Motor neuron (in vitro differentiated cells): ENCODE measurements at regions not wholly inside any gene's neighbourhood (a gene's known extent, or its start where the extent isn't known, plus 50 kb on each side); places are given as distances from the start of the nearest gene placed in this dataset.
A peak's percentile ranks its signal among the peaks of the same experiment; 100 is the strongest.

Source experiments
- ATAC-seq, 8 experiments: fragments of 200-7000 bp; cut with Tn5 transposase; replicated peaks in 6 of 8; 2 replicates each; pipeline ENCODE4 v1.8.0; 2021; ENCODE audit warnings: mild to moderate bottlenecking in 8 of 8, moderate library complexity in 8 of 8
- H3K27ac ChIP-seq, 2 donors: fragments of 250-450 bp; sonication (Bioruptor Pico); 2 replicates each; pipeline ENCODE4 v1.9.0; 2021; ENCODE audit warnings: antibody characterized with exemption in 2 of 2, mild to moderate bottlenecking in 2 of 2, moderate library complexity in 1 of 2
- H3K4me1 ChIP-seq, 2 donors: fragments of 250-450 bp; sonication (Bioruptor Pico); replicated peaks in 1 of 2; 2 replicates each; pipeline ENCODE4 v1.6.1; 2021; ENCODE audit warnings: antibody characterized with exemption in 2 of 2, mild to moderate bottlenecking in 2 of 2, moderate library complexity in 1 of 2
- H3K4me3 ChIP-seq, 5 donors: fragments of 250-450 bp; sonication (Bioruptor Pico); 2 replicates each; pipeline ENCODE4 v1.9.0; 2021; ENCODE audit warnings: antibody characterized with exemption in 5 of 5, mild to moderate bottlenecking in 5 of 5, moderate library complexity in 4 of 5
- WGBS, 10 experiments: fragments of 450-650 bp; shearing (Covaris generic); methylation state at CpG; one replicate each; pipeline ENCODE4 v1.0.0; 2022; 5-methylcytosine and 5-hydroxymethylcytosine counted together
- in situ Hi-C, 9 experiments: fragments of 400-800 bp; cut with MboI; loops; one replicate each; pipeline ENCODE4 v1.15.0; 2021; ENCODE audit warnings: low sequenced_read_pairs in 9 of 9, low pct_unique_long_range_greater_than_20kb in 2 of 9; ENCODE audit not compliant: unreplicated experiment in 9 of 9

DNA sequence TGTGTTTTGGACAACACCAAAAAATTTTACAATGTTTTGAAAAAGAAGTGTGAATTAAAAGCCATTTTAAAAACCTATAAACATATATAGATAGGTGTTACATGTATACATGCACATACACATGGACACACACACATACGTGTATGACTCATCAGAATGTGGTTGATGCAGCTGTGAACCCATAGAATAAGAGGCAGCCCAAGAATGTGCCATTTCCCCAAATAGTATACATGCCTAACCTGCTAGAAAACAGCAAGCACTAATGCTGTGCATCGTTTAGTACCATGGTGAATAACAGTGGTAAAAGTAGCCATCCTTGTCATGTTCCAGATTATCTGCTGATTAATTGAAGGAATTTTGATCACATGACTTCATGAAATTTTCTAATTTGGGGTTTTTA is 149.0 kb downstream of the DSEL start:
- H3K4me3 ChIP-seq = no peak overlapping the region
- H3K27ac ChIP-seq = no peak overlapping the region
- H3K4me1 ChIP-seq = peaks cover 0 to 2% of the 10 kb centered on the region in 2 donors
- ATAC-seq = no peak
- WGBS, 10 experiments = 57 to 100% (median 85%) methylated on average over 1 to 2 of the region's 2 CpGs; no CpG with 5 or more reads in 2 of the 10 experiments
- in situ Hi-C loops = no loop called here

DNA sequence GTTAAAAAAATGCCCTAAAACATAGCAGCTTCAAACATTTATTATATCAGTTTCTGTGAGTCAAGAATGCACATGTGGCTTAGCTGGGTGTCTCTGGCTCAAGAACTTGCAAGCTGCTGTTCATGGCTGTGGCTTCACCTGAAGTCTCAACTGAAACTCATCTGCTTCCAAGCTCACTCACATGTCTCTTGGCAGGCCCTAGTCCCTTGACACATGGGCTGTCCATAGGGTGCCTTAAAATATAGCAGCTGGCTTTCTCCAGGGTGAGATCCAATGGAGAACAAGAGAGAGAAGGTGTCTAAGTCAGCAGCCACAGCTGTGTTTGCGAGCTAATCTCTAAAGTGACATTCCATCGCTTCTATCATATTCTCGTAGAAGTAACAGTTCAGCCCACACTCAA is 152.8 kb downstream of the DSEL start:
- 87 to 100% (median 97%) methylated on average over 1 to 3 of the region's 3 CpGs; no CpG with 5 or more reads in 1 of the 10 experiments for WGBS, 10 experiments
- H3K4me1 ChIP-seq = peaks cover 0 to 23% of the 10 kb centered on the region in 2 donors
- no peak overlapping the region for H3K4me3 ChIP-seq
- H3K27ac ChIP-seq = no peak overlapping the region
- in situ Hi-C loops = no loop called here
- no peak for ATAC-seq

GRCh38 chr18:67362906-67363305 is 153.6 kb downstream of the DSEL start:
- peaks cover 0 to 23% of the 10 kb centered on the region in 2 donors for H3K4me1 ChIP-seq
- 71 to 100% (median 92%) methylated on average over 1 to 2 of the region's 2 CpGs; no CpG with 5 or more reads in 3 of the 10 experiments for WGBS, 10 experiments
- in situ Hi-C loops = no loop called here
- H3K27ac ChIP-seq = no peak overlapping the region
- H3K4me3 ChIP-seq = no peak overlapping the region
- peak in 4 of 8 experiments; percentile 20 to 44 (median 34) for ATAC-seq

GRCh38 chr18:67359873-67360838 is 156.4 kb downstream of the DSEL start:
- Histone ChIP-seq H3K4me1 (peaks cover 0 to 26% of the 10 kb centered on the region in 2 donors), H3K4me3 (peak overlapping the region in 2 of 5 donors; percentile 10 to 20), H3K27ac (no peak overlapping the region)
- in situ Hi-C loops = no loop called here
- peak; percentile 95 to 99 (median 98) for ATAC-seq
- 8 to 83% (median 63%) methylated on average over 1 to 8 of the region's 8 CpGs; no CpG with 5 or more reads in 1 of the 10 experiments for WGBS, 10 experiments

DNA sequence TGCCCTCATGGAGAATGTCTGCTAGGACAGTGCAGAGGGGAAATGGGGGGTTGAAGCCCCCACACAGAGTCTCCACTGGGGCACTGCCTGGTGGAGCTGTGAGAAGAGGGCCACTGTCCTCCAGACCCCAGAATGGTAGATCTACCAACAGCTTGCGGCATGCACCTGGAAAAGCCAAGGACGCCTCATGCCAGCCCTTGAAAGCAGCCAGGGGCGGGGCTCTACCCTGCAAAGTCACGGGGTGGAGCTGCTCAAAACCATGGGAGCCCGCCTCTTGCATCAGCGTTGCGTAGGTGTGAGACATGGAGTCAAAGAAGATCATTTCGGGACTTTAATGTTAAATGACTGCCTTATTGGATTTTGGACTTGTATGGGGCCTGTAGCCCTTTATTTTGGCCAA is 157.6 kb downstream of the DSEL start:
- H3K4me3 ChIP-seq = no peak overlapping the region
- no peak overlapping the region for H3K27ac ChIP-seq
- 80 to 100% (median 90%) methylated on average over 1 to 4 of the region's 8 CpGs; no CpG with 5 or more reads in 6 of the 10 experiments for WGBS, 10 experiments
- no peak for ATAC-seq
- in situ Hi-C loops = no loop called here
- peaks cover 0 to 26% of the 10 kb centered on the region in 2 donors for H3K4me1 ChIP-seq

- Histone ChIP-seq H3K4me3 (no peak overlapping the region), H3K27ac (no peak overlapping the region), H3K4me1 (peaks cover 0 to 9% of the 10 kb centered on the region in 2 donors)
- 66 to 100% (median 91%) methylated on average over 2 to 4 of the region's 4 CpGs for WGBS, 10 experiments
- in situ Hi-C loops = no loop called here
- no peak for ATAC-seq
These were observed 161.8 kb downstream of the DSEL start for GRCh38 chr18:67354692-67355091.

- in situ Hi-C loops = no loop called here
- ATAC-seq = no peak
- Histone ChIP-seq H3K4me3 (no peak overlapping the region), H3K27ac (no peak overlapping the region), H3K4me1 (peaks cover 0 to 3% of the 10 kb centered on the region in 2 donors)
- WGBS, 10 experiments = 0 to 50% (median 0%) methylated on average over 1 of the region's 1 CpG; no CpG with 5 or more reads in 3 of the 10 experiments
These were observed 162.4 kb downstream of the DSEL start for GRCh38 chr18:67354091-67354490.

DNA sequence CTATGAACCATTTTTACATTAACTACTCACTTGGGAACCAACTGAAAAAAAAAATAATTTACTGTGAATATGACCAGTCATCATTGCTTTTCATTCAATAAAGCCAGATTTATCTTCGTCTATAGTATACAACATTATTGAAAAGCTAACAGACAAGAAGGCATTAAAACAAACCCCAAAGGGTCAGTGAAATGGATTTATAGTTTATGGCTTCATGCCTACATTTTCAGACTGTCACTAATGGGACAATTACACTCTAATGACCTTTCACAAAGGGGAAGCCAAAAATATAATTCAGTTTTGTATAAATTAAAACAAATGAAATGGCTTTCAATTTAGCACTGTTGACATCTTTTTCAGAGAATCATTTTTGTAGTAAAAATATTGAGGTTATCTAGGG is 169.1 kb downstream of the DSEL start:
- ATAC-seq = peak in 5 of 8 experiments; percentile 24 to 90 (median 72)
- peaks cover 0 to 24% of the 10 kb centered on the region in 2 donors for H3K4me1 ChIP-seq
- no peak overlapping the region for H3K27ac ChIP-seq
- no peak overlapping the region for H3K4me3 ChIP-seq
- in situ Hi-C loops = no loop called here
- 0 to 67% (median 31%) methylated on average over 1 of the region's 1 CpG; no CpG with 5 or more reads in 3 of the 10 experiments for WGBS, 10 experiments

DNA sequence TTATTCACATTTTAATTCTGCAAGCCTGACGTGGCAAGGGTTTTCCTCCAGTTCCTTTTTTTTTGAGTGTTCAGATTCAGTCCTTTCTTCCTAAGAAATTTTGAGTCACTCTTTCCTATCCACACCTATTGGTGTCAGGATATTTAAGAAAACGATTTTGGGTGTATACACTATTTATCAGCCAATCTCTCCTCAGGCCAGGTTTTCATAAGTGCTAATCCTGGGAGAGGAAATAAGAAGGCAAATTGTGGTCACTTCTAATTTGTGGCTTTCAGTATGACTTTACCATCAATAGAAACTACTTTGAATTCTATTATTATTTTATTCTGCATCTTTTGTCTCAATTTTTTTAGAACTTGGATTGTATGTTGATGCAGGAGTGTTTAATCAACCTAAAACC is 174.4 kb downstream of the DSEL start:
- WGBS, 10 experiments = 6 to 86% (median 50%) methylated on average over 1 to 2 of the region's 2 CpGs; no CpG with 5 or more reads in 2 of the 10 experiments
- ATAC-seq = no peak
- Histone ChIP-seq H3K4me1 (peaks cover 0 to 16% of the 10 kb centered on the region in 2 donors), H3K27ac (no peak overlapping the region), H3K4me3 (no peak overlapping the region)
- in situ Hi-C loops = no loop called here

DNA sequence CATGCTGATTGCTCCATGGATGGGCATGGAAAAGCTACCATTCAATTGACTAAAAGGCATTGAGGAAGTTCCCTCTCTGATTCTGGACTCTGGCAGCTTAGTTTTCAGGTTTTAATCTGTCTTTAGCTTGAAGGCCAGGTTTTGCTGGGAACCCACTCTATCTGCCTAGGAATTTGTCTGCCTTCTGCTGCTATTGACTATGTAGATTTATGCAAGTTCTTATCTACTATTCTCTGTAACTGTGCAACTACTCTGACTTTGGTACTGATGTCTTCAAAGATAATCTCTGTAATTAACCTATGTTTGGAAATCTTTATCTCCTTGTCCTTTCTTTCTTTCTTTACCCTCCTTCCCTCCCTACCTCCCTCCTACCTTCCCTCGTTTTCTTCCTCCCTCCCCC is 178.8 kb downstream of the DSEL start:
- WGBS, 10 experiments = no CpG with 5 or more reads among the region's 1 CpG
- H3K4me3 ChIP-seq = no peak overlapping the region
- in situ Hi-C loops = no loop called here
- ATAC-seq = peak in 2 of 8 experiments; percentile 63 to 80
- no peaks in the 10 kb centered on the region for H3K4me1 ChIP-seq
- no peak overlapping the region for H3K27ac ChIP-seq

- in situ Hi-C loops = no loop called here
- WGBS, 10 experiments = 0 to 100% (median 36%) methylated on average over 1 of the region's 1 CpG; no CpG with 5 or more reads in 1 of the 10 experiments
- no peak overlapping the region for H3K27ac ChIP-seq
- no peak overlapping the region for H3K4me3 ChIP-seq
- H3K4me1 ChIP-seq = no peaks in the 10 kb centered on the region
- ATAC-seq = peak in 1 of 8 experiments; percentile 29
These were observed 184.7 kb downstream of the DSEL start for GRCh38 chr18:67331857-67332256.

- Histone ChIP-seq H3K4me3 (no peak overlapping the region), H3K27ac (no peak overlapping the region), H3K4me1 (no peaks in the 10 kb centered on the region)
- peak in 1 of 8 experiments; percentile 58 for ATAC-seq
- in situ Hi-C loops = no loop called here
- 0 to 100% (median 81%) methylated on average over 1 to 2 of the region's 2 CpGs; no CpG with 5 or more reads in 1 of the 10 experiments for WGBS, 10 experiments
These were observed 197.4 kb downstream of the DSEL start for GRCh38 chr18:67319109-67319508.

DNA sequence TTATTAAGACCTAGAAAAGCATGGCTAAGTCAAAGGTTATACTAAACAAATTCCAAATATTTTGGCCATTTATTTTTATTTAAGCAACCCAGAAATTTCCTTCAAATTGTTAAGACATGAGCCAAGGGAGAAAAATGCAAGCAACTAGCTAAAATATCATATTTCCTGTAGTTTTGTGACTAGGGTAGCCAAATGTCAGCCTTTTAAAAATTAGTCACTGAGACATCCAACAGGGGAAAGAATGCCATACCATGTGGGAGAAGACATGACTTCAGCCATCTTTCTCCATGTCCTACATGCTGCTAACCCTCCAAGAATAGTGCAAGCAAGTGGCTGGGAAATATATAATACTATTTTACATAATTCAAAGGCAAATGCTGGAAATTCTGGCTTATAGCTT is 197.9 kb downstream of the DSEL start:
- no peak overlapping the region for H3K4me3 ChIP-seq
- in situ Hi-C loops = no loop called here
- H3K27ac ChIP-seq = no peak overlapping the region
- no peaks in the 10 kb centered on the region for H3K4me1 ChIP-seq
- ATAC-seq = no peak
